Fibroblast of lung (primary cell): ENCODE measurements at regions not wholly inside any gene's neighbourhood (a gene's known extent, or its start where the extent isn't known, plus 50 kb on each side); places are given as distances from the start of the nearest gene placed in this dataset.
"Not testable (repeated sequence)": the region's sequence is repeated elsewhere in the genome, so short reads cannot be mapped to it uniquely, and the experiment has no call there.

Source experiments
- DNase-seq, 2 donors: peaks; one replicate each; pipeline versions ENCODE4 v3.0.0 to v3.0.0-alpha.2; 2010; ENCODE audit warnings: low read depth in 2 of 2
- H2AFZ ChIP-seq: 2 replicates; pipeline ENCODE4 v1.5.1; 2012; ENCODE audit warnings: low read length, control low read depth, inconsistent platforms
- H3K27ac ChIP-seq: 2 replicates; pipeline ENCODE4 v1.5.1; 2011; ENCODE audit warnings: low read length, control low read depth; ENCODE audit not compliant: insufficient read depth
- H3K27me3 ChIP-seq: 2 replicates; pipeline ENCODE4 v1.5.1; 2011; ENCODE audit warnings: mild to moderate bottlenecking, low read length; ENCODE audit not compliant: control insufficient read depth, insufficient read depth
- H3K36me3 ChIP-seq: 2 replicates; pipeline ENCODE4 v1.5.1; 2011; ENCODE audit warnings: low read length; ENCODE audit not compliant: control insufficient read depth, insufficient read depth
- H3K4me1 ChIP-seq: 2 replicates; pipeline ENCODE4 v1.5.1; 2011; ENCODE audit warnings: low read length; ENCODE audit not compliant: control insufficient read depth, insufficient read depth; ENCODE audit errors: extremely low read depth
- H3K4me2 ChIP-seq: 2 replicates; pipeline ENCODE4 v1.5.1; 2011; ENCODE audit warnings: low read length, control low read depth; ENCODE audit not compliant: insufficient read depth; ENCODE audit errors: extremely low read depth
- H3K4me3 ChIP-seq, 4 experiments: fragments of 200-600 bp in 1 of 4; sonication (generic) in 1 of 4; replicated peaks in 1 of 4; 2 replicates each; pipeline ENCODE4 v1.5.1; 2011 to 2016; ENCODE audit warnings: low read length in 4 of 4, low read depth in 3 of 4, mild to moderate bottlenecking in 3 of 4, control low read depth in 2 of 4, inconsistent platforms in 1 of 4, mixed read lengths in 1 of 4; ENCODE audit not compliant: insufficient read depth in 1 of 4; ENCODE audit errors: control extremely low read depth in 1 of 4
- H3K79me2 ChIP-seq: 2 replicates; pipeline ENCODE4 v1.5.1; 2012; ENCODE audit warnings: mild to moderate bottlenecking, low read length, inconsistent platforms; ENCODE audit not compliant: control insufficient read depth, insufficient read depth
- H3K9ac ChIP-seq: 2 replicates; pipeline ENCODE4 v1.5.1; 2011; ENCODE audit warnings: mild to moderate bottlenecking, low read length, control low read depth; ENCODE audit not compliant: insufficient read depth
- H3K9me3 ChIP-seq: 2 replicates; pipeline ENCODE4 v1.5.1; 2012; ENCODE audit warnings: low read depth, low read length; ENCODE audit not compliant: control insufficient read depth, insufficient read depth
- H4K20me1 ChIP-seq: 2 replicates; pipeline ENCODE4 v1.5.1; 2011; ENCODE audit warnings: low read length; ENCODE audit not compliant: control insufficient read depth, insufficient read depth; ENCODE audit errors: extremely low read depth
- EZH2 ChIP-seq: IDR thresholded peaks from 2 replicates; pipeline ENCODE4 v1.5.1; 2012; ENCODE audit warnings: low read length, control low read depth, mild to moderate bottlenecking; ENCODE audit errors: missing control alignments
- TF ChIP-seq, protein P1 (sequence below), 2 donors: IDR thresholded peaks in 1 of 2; conservative IDR thresholded peaks in 1 of 2; 1 replicate in 1 of 2; 2 replicates in 1 of 2; pipeline ENCODE4 v1.5.1; 2011 to 2012; ENCODE audit warnings: low read length in 2 of 2, control low read depth in 1 of 2, inconsistent platforms in 1 of 2, low read depth in 1 of 2, mild to moderate bottlenecking in 1 of 2

DNA sequence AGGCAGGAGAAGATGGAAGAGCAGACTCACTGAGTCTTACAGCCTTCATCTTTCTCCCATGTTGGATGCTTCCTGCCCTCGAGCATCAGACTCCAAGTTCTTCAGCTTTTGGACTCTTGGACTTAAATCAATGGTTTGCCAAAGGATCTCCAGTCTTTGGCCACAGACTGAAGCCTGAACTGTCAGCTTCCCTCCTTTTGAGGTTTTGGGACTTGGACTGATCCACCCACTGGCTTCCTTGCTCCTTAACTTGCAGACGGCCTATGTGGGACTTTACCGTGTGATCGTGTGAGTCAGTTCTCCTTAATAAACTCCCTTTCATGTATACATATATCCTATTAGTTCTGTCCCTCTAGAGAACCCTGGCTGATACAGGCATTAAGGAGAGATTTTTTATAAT is 62.4 kb upstream of the TNIK start:
- no peak overlapping the region for H2AFZ ChIP-seq
- peaks cover 14% of the 10 kb centered on the region for H3K4me1 ChIP-seq
- H3K36me3 ChIP-seq = no peaks in the 10 kb centered on the region
- H3K4me2 ChIP-seq = no peak overlapping the region
- peak in 1 of 2 donors; percentile 48 for DNase-seq
- no peaks in the 10 kb centered on the region for H3K79me2 ChIP-seq
- no peaks in the 10 kb centered on the region for H4K20me1 ChIP-seq
- TF ChIP-seq, protein P1, sequence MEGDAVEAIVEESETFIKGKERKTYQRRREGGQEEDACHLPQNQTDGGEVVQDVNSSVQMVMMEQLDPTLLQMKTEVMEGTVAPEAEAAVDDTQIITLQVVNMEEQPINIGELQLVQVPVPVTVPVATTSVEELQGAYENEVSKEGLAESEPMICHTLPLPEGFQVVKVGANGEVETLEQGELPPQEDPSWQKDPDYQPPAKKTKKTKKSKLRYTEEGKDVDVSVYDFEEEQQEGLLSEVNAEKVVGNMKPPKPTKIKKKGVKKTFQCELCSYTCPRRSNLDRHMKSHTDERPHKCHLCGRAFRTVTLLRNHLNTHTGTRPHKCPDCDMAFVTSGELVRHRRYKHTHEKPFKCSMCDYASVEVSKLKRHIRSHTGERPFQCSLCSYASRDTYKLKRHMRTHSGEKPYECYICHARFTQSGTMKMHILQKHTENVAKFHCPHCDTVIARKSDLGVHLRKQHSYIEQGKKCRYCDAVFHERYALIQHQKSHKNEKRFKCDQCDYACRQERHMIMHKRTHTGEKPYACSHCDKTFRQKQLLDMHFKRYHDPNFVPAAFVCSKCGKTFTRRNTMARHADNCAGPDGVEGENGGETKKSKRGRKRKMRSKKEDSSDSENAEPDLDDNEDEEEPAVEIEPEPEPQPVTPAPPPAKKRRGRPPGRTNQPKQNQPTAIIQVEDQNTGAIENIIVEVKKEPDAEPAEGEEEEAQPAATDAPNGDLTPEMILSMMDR (conservative IDR thresholded peaks at IDR 0.05 in 1 of 2, IDR thresholded peaks at IDR 0.05 in 1 of 2; ENCODE audit: low read depth in 1 of 2, low read length in 2 of 2) = no peak
- TF ChIP-seq EZH2 = no peak
- H3K4me3 ChIP-seq = no peak overlapping the region
- H3K27me3 ChIP-seq = no peaks in the 10 kb centered on the region
- no peak overlapping the region for H3K27ac ChIP-seq
- H3K9me3 ChIP-seq = no peaks in the 10 kb centered on the region
- no peak overlapping the region for H3K9ac ChIP-seq

DNA sequence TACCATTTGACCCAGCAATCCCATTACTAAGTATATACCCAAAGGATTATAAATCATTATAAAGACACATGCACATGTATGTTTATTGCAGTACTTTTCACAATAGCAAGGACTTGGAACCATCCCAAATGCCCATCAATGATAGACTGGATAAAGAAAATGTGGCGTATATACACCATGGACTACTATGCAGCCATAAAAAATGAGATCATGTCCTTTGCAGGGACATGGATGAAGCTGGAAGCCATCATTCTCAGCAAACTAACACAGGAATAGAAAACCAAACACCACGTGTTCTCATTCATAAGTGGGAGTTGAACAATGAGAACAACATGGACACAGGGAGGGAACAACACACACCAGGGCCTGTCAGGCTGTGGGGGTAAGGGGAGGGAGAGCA is 59.2 kb upstream of the TNIK start:
- not testable (repeated sequence) for H3K79me2 ChIP-seq, H3K27ac ChIP-seq, DNase-seq, H2AFZ ChIP-seq, H3K4me2 ChIP-seq, H3K9ac ChIP-seq, H3K36me3 ChIP-seq, H3K4me3 ChIP-seq, H3K27me3 ChIP-seq, H3K4me1 ChIP-seq, H4K20me1 ChIP-seq, H3K9me3 ChIP-seq

DNA sequence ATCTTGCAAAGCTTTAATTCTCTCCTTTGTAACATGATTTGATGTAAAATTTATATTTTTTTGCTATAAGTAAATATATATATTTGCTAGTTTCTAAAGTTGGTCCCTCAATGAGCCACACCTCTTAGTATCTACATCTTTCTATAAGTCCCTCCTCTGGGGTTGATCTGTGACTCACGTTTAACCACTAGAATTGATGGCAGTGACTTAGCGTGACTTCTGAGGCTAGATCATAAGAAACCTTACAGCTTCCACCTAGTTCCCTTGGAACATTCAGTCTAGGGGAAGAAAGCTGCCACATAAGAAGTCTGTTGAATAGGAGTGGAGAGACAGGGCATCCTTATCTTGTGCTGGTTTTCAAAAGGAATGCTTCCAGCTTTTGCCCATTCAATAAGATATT is 56.6 kb upstream of the TNIK start:
- Histone ChIP-seq H3K27me3 (no peaks in the 10 kb centered on the region), H3K27ac (no peak overlapping the region), H3K79me2 (no peaks in the 10 kb centered on the region), H3K4me2 (no peak overlapping the region), H2AFZ (no peak overlapping the region), H3K9ac (no peak overlapping the region), H3K36me3 (no peaks in the 10 kb centered on the region), H3K9me3 (no peaks in the 10 kb centered on the region), H3K4me1 (no peaks in the 10 kb centered on the region), H4K20me1 (no peaks in the 10 kb centered on the region), H3K4me3 (no peak overlapping the region)
- DNase-seq = no peak
- no peak for TF ChIP-seq EZH2
- TF ChIP-seq, protein P1 (conservative IDR thresholded peaks at IDR 0.05 in 1 of 2, IDR thresholded peaks at IDR 0.05 in 1 of 2; ENCODE audit: low read depth in 1 of 2, low read length in 2 of 2) = no peak

DNA sequence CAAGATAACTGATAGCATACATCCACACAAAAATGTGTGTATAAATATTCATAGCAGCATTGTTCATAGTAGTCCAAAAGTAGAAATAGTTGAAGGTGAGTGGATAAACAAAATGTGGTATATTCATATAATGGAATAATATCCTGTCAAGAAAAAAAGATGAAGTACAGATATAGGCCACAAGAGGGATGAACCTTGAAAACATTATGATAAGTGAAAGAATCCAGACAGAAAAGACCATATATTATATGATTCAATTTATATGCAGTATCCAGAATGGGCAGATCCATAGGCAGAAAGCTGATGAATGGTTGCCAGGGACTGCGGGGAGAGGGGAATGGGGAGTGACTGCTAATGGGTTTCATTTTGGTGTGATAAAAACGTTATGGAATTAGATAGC is 54.3 kb upstream of the TNIK start:
- H3K4me2 ChIP-seq = no peak overlapping the region
- H2AFZ ChIP-seq = no peak overlapping the region
- TF ChIP-seq EZH2 = no peak
- TF ChIP-seq, protein P1 (conservative IDR thresholded peaks at IDR 0.05 in 1 of 2, IDR thresholded peaks at IDR 0.05 in 1 of 2; ENCODE audit: low read depth in 1 of 2, low read length in 2 of 2) = no peak
- H3K27ac ChIP-seq = no peak overlapping the region
- H3K4me3 ChIP-seq = no peak overlapping the region
- no peaks in the 10 kb centered on the region for H3K36me3 ChIP-seq
- no peak for DNase-seq
- H3K79me2 ChIP-seq = no peaks in the 10 kb centered on the region
- H3K9me3 ChIP-seq = no peaks in the 10 kb centered on the region
- H3K4me1 ChIP-seq = no peaks in the 10 kb centered on the region
- H4K20me1 ChIP-seq = no peaks in the 10 kb centered on the region
- H3K9ac ChIP-seq = no peak overlapping the region
- H3K27me3 ChIP-seq = no peaks in the 10 kb centered on the region
